A673 (cell line): ENCODE measurements at regions not wholly inside any gene's neighbourhood (a gene's known extent, or its start where the extent isn't known, plus 50 kb on each side); places are given as distances from the start of the nearest gene placed in this dataset.
A peak's percentile ranks its signal among the peaks of the same experiment; 100 is the strongest.

ENCODE experiments used
- BruUV-seq: library from RNA; stranded (reverse); fragments of 400-500 nt; replicated peaks from 2 replicates; lab custom pipeline; 2021; lab: Mats Ljungman, UMichigan
- CTCF ChIA-PET: fragments of 300-600 bp; sonication (Branson Sonifier 250); formaldehyde crosslinking; loops from one replicate; lab custom pipeline; 2022; ENCODE audit warnings: antibody characterized with exemption; lab: Charles Lee
- POLR2A ChIA-PET: fragments of 300-600 bp; sonication (Branson Sonifier 250); formaldehyde crosslinking; loops from one replicate; lab custom pipeline; 2022; ENCODE audit warnings: antibody characterized with exemption; ENCODE audit not compliant: low non-redundant PET; lab: Charles Lee
- DNase-seq: peaks from one replicate; pipeline ENCODE4 v3.0.0-alpha.2; 2015; ENCODE audit warnings: low spot score
- H3K27ac ChIP-seq: fragments of 200-600 bp; sonication (generic); 2 replicates; pipeline ENCODE4 v1.5.1; 2016; ENCODE audit warnings: mixed run types, low read depth, mild to moderate bottlenecking, mixed read lengths, antibody characterized with exemption, low read length; ENCODE audit not compliant: poor library complexity, severe bottlenecking
- H3K27me3 ChIP-seq: fragments of 200-600 bp; sonication (generic); replicated peaks from 2 replicates; pipeline ENCODE4 v1.6.1; 2017; ENCODE audit warnings: mixed run types, low read depth, mild to moderate bottlenecking, mixed read lengths, antibody characterized with exemption, low read length; ENCODE audit not compliant: insufficient read depth, poor library complexity
- H3K36me3 ChIP-seq: fragments of 200-600 bp; sonication (generic); 2 replicates; pipeline ENCODE4 v1.6.1; 2016; ENCODE audit warnings: mixed run types, mild to moderate bottlenecking, mixed read lengths, antibody characterized with exemption, low read length; ENCODE audit not compliant: insufficient read depth, poor library complexity, severe bottlenecking
- H3K4me1 ChIP-seq: fragments of 200-600 bp; sonication (generic); 2 replicates; pipeline ENCODE4 v1.6.1; 2017; ENCODE audit warnings: mixed run types, mild to moderate bottlenecking, mixed read lengths, antibody characterized with exemption, low read length; ENCODE audit not compliant: insufficient read depth, poor library complexity, severe bottlenecking
- H3K4me3 ChIP-seq: fragments of 200-600 bp; sonication (generic); 2 replicates; pipeline ENCODE4 v1.5.1; 2016; ENCODE audit warnings: low read depth, mixed run types, mild to moderate bottlenecking, mixed read lengths, low read length; ENCODE audit not compliant: poor library complexity, severe bottlenecking
- H3K9me3 ChIP-seq: fragments of 200-600 bp; sonication (generic); 2 replicates; pipeline ENCODE4 v1.6.1; 2016; ENCODE audit warnings: mixed run types, low read depth, mild to moderate bottlenecking, mixed read lengths, antibody characterized with exemption, low read length; ENCODE audit not compliant: poor library complexity, severe bottlenecking
- EZH2 ChIP-seq: fragments of 200-600 bp; sonication (generic); IDR thresholded peaks from 2 replicates; pipeline ENCODE4 v1.6.1; 2017; ENCODE audit warnings: borderline replicate concordance, low read depth, mild to moderate bottlenecking, mixed read lengths, antibody characterized with exemption, low read length; ENCODE audit not compliant: poor library complexity, severe bottlenecking
- intact Hi-C: fragments of 100-400 bp; cut with micrococcal nuclease; formaldehyde crosslinking; loops from one replicate; pipeline ENCODE4 v1.10.0; 2022; ENCODE audit not compliant: unreplicated experiment
- TF ChIP-seq, protein P1 (sequence below): fragments of 300-800, 200-600 bp; sonication (generic); conservative IDR thresholded peaks from 2 replicates; pipeline ENCODE4 v1.5.1; 2017; ENCODE audit warnings: low read depth, mild to moderate bottlenecking, antibody characterized with exemption, low read length, moderate library complexity, mixed read lengths

- intact Hi-C loops = no loop called here
- peak overlapping the region; percentile 23 for H3K4me3 ChIP-seq
- ChIA-PET CTCF (no interaction called here), POLR2A (no interaction called here)
- no TSS peak for BruUV-seq
- no peaks in the 10 kb centered on the region for H3K36me3 ChIP-seq
- H3K4me1 ChIP-seq = peaks cover 32% of the 10 kb centered on the region
- H3K27ac ChIP-seq = peak overlapping the region; percentile 58
- DNase-seq = peak; percentile 62
- no peaks in the 10 kb centered on the region for H3K9me3 ChIP-seq
- H3K27me3 ChIP-seq = no peaks in the 10 kb centered on the region
- TF ChIP-seq EZH2 = no peak
Measured at GRCh38 chr4:123892368-123892976, 495.9 kb downstream of the SPRY1 start.

DNA sequence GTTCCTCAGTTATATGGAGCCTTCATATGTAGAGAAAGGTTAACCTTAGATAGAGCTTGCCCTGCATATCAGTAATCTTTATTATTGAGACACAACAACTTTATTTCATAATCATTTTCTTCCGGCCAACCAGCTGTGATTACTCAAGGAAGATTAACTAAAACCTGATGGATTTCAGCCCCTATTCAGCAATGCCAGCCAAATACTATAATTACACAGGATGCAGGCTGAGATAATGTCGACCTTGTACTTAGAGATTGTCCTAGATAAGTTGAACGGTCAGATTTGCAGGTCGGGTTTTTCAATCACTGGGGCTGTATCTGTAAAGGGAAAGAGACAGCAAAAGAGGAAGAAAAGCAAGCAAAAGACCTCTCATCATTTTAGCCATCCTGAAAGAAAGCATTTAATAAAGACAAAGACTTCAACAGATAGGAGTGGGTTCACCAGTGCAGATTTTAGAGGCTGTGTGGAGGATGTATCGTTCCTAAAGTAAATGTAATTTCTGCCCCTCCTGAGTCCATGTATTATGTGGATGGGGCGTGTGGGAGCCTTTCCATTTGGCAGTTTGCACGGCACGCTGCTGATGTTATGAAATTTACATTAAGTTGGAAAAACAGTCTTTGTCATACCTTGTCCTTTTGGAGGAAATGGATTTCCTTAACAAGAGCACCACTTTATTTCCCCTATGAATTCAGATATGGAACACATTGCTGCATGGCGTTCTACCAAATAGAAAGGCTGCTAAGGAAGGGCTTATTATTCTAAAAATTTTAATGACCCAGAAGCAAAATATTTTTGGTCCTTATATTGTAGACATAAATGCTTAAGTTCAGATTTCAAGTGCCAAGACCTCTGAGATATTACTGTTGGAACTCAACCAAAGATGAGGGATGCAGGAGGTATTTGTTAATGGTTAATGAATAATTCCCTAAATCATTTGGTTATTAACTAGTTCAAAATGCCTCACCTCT, 496.7 kb downstream of the SPRY1 start:
- POLR2A ChIA-PET = interaction anchor here (0.7 kb wide), 1 partner anchor 619 kb away, joined by 3 read pairs; no protein-coding TSS in a partner anchor
- H3K36me3 ChIP-seq = no peaks in the 10 kb centered on the region
- TF ChIP-seq EZH2 = no peak
- TF ChIP-seq, protein P1, sequence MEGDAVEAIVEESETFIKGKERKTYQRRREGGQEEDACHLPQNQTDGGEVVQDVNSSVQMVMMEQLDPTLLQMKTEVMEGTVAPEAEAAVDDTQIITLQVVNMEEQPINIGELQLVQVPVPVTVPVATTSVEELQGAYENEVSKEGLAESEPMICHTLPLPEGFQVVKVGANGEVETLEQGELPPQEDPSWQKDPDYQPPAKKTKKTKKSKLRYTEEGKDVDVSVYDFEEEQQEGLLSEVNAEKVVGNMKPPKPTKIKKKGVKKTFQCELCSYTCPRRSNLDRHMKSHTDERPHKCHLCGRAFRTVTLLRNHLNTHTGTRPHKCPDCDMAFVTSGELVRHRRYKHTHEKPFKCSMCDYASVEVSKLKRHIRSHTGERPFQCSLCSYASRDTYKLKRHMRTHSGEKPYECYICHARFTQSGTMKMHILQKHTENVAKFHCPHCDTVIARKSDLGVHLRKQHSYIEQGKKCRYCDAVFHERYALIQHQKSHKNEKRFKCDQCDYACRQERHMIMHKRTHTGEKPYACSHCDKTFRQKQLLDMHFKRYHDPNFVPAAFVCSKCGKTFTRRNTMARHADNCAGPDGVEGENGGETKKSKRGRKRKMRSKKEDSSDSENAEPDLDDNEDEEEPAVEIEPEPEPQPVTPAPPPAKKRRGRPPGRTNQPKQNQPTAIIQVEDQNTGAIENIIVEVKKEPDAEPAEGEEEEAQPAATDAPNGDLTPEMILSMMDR = no peak
- intact Hi-C loops = no loop called here
- H3K9me3 ChIP-seq = no peaks in the 10 kb centered on the region
- peak overlapping the region; percentile 58 for H3K27ac ChIP-seq
- BruUV-seq = no TSS peak
- no peaks in the 10 kb centered on the region for H3K27me3 ChIP-seq
- CTCF ChIA-PET = no interaction called here
- H3K4me3 ChIP-seq = peak overlapping the region; percentile 23
- H3K4me1 ChIP-seq = peaks cover 32% of the 10 kb centered on the region
- DNase-seq = peak; percentile 82

DNA sequence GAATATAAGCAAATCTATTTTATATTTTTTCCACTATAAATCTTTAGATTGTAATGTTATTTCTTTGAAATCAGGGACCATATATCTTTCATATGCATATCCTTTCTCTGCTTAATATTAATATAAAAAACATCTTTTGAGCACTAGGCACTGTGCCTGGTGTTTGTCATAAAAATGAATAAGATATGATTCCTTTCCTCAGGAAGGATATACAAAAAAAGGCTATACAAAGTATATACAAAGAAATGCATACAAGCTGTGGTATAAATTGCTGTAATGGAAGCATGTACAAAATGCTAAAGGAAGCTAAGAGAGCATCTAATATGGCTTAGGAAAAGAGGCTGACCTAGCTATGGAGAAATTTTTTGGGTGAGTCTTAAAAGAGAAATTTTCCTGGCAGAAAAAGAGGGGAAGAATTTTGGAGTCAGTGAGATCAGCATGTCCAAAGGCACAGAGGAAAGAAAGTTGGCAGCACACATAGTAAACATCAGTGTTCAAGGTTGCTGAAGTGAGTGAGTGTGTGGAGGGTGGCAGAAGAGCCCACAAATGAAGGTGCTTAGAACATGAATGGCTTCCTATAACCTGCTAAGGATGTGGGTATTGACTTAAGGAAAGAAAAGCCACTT, 500.0 kb downstream of the SPRY1 start:
- Histone ChIP-seq H3K27me3 (no peaks in the 10 kb centered on the region), H3K27ac (no peak overlapping the region), H3K4me3 (no peak overlapping the region), H3K4me1 (peaks cover 26% of the 10 kb centered on the region), H3K36me3 (no peaks in the 10 kb centered on the region), H3K9me3 (no peaks in the 10 kb centered on the region)
- TF ChIP-seq EZH2 = no peak
- TF ChIP-seq, protein P1 = no peak
- BruUV-seq = no TSS peak
- no peak for DNase-seq
- ChIA-PET CTCF (no interaction called here), POLR2A (no interaction called here)
- intact Hi-C loops = no loop called here
